KG1 (cell line): ENCODE measurements at regions not wholly inside any gene's neighbourhood (a gene's known extent, or its start where the extent isn't known, plus 50 kb on each side); places are given as distances from the start of the nearest gene placed in this dataset.
"Not testable (repeated sequence)": the region's sequence is repeated elsewhere in the genome, so short reads cannot be mapped to it uniquely, and the experiment has no call there.

ENCODE experiments used
- DNase-seq: peaks from one replicate; lab custom pipeline; 2025; lab: John Stamatoyannopoulos, UW

DNA sequence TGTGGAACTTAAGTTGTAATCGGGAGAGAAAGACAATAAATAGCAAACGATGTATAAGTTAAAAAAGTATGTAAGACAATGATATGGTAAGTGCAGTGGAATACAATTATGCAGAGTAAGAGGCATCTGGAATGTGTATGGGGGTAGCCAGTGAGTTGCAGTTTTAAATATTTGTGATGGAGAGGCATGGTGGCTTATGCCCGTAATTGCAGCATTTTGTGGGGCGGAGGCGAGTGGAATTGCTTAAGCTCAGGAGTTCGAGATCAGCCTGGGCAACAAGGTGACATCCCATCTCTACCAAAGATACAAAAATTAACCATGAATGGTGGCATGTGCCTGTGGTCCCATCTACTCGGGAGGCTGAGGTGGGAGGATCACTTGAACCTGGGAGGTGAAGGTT lies 52.5 kb upstream of the WDFY3 start:
- DNase-seq, result no peak

DNA sequence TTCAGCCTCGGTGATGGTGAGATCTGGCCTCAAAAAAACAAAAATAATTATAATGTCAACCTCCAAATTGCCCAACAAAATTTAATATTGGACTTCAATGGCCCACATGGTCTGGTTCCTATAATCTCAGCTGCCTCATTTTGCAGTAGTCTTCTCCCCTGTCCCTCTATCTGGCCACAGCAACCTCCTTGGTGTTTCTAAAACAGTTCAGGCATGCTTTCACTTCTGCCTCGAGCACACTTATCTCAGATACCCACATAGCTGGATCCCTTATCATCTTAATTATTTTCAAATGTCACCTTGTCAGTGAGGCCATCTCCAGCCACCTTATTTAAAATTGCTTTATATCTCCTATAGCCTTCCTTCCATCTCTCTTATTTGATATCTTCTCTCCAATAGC lies 52.9 kb upstream of the WDFY3 start:
- DNase-seq, result no peak

DNA sequence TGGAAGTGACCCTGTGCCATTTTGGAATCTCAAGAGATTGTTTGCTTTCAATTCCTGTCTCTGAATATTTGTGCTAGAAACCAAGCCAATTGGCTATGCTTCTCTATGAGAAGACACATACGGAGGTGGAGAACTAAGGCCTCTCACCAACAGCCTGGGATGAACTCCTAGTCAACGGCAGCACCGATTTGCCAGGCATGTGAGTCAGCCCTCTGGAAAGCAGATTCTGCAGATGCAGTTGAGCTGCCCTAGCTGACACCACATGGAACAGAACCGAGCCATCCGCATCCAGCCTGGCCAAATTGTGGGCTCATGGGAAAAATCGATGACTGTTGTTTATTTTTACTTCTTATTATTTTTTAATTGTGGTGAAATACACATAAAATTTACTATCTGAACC lies 58.2 kb upstream of the WDFY3 start:
- no peak for DNase-seq

DNA sequence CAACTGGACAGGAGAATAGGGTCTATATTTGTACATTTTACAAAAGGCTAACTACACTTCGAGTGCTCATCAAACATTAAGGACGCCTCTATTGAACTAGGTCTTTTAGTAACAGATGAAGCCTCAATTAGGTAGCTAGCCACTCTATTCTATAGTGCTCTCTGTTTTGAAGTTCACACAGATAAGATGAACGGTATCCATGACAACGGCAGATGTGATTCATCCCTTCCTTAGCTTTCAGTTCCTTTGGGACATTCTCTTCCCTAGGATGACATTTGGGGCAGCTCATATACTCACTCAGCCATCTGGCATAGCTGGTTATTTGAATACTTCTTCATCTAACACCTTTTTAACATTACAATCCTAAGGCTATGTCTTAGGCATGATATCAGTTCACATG lies 62.4 kb upstream of the WDFY3 start:
- DNase-seq, result no peak

DNA sequence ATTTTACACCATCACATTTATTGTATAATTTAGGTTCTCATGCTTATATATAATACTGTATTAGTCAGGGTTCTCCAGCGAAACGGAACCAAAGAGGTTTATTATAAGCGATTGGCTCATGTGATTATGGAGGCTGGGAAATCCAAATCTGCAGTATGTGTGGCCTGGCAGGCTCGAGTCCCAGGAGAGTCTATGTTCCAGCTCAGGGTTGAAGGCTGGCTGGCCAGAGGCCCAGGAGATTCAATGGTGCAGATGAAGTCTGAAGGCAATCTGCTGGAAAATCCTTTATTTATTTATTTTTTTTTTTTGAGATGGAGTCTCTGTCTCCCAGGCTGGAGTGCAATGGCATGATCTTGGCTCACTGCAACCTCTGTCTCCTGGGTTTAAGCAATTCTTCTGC lies 63.0 kb upstream of the WDFY3 start:
- DNase-seq, result no peak

DNA sequence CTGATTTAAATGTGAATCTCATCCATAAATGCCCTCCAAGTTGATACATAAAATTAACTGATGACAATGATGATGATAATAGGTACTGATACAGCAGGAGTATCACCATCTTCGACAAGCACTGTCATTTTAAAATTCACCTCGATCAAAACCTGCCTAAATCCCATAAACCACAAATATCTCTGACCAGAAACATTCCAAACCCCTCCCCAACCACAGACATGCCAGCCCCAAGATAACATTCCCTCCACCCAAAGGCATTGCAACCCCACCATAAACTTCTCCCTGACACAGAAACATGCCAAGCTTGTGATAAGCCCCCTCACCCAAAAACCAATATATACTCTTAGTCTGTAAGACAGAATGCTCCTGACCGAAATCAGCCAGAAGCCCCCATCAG lies 63.7 kb upstream of the WDFY3 start:
- DNase-seq, result no peak

DNA sequence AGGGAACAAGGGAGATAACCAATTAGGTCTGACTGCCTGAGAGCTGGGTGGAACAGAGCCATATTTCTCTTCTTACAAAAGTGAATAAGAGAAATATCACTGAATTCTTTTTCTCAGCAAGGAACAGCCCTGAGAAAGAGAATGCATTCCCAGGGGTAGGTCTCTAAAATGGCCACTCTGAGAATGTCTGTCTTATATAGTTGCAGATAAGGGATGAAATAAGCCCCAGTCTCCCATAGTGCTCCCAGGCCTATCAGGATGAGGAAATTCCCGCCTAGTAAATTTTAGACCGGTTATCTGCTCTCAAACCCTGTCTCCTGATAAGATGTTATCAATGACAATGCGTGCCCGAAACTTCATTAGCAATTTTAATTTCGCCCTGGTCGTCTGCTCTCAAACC lies 67.3 kb upstream of the WDFY3 start:
- not testable (repeated sequence) for DNase-seq

DNA sequence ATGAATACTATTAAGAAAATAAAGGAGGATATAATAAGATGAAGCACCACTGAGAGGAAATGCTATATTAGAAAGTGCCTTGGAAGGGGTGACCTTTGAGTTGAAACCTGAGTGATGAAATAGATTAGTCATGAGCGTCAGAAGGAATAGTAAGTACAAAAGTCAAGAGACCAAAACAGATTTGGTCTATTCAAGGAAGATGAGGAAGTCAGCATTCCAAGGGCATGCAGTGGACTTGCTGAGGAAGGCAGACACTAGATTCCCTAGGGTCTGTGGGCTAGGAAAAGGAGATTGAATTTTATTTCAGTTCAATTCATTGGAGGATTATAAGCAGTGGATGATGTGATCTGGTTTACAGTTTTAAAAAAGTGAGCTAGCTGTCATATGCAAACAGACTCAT lies 73.0 kb upstream of the WDFY3 start:
- DNase-seq, result no peak

DNA sequence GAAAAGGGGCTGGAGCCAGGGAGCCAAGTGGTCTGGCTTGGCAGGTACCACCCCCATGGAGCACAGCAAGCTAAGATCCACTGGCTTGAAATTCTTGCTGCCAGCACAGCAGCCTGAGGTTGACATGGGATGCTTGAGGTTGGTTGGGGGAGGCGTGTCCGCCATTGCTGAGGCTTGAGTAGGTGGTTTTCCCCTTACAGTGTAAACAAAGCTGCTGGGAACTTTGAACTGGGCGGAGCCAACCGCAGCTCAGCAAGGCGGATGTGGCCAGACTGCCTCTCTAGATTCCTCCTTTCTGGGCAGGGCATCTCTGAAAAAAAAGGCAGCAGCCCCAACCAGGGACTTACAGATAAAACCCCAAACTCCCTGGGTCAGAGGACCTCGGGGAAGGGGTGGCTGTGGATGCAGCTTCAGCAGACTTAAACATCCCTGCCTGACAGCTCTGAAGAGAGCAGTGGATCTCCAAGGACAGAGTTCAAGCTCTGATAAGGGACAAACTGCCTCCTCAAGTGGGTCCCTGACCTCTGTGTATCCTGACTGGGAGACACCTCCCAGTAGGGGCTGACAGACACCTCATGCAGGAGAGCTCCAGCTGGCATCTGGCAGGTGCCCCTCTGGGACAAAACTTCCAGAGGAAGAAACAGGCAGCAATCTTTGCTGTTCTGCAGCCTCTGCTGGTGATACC lies 77.5 kb upstream of the WDFY3 start:
- not testable (repeated sequence) for DNase-seq

DNA sequence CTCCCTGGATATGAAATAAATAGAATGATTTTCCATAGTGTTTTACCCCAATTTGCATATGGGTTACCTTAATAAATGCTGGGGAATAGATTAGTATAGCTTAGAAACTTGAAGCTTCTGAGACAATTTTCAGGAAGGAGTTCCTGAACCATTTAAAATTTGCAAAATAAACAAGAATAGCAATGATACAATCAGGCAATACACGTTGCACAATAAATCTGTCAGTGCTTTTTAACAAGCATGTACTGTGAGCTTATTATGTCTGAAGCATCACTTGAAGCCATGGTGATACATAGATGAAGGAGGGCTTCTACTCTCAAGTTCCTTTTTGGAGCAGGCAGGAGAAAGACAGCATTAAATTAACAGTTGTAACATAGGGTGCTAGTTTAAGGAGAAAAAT lies 84.2 kb upstream of the WDFY3 start:
- no peak for DNase-seq

DNA sequence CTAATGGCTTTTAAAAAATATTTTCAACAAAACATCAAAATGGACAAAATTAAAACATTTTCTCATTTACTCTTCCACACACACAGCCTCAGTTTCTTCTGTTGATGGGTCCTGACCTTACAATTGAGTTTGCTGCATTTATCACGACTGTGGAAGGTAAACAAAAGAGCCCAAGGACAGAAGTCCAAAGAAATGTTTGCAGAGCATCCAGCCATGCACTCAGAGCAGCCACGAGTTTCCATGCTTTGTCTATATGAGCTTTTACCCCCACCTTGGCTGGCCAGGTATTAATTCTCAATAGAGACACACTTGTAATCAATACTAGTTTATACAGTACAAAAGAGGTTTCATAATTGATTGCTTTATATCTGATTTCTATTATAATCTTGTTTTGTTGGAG lies 85.0 kb upstream of the WDFY3 start:
- DNase-seq, result no peak

DNA sequence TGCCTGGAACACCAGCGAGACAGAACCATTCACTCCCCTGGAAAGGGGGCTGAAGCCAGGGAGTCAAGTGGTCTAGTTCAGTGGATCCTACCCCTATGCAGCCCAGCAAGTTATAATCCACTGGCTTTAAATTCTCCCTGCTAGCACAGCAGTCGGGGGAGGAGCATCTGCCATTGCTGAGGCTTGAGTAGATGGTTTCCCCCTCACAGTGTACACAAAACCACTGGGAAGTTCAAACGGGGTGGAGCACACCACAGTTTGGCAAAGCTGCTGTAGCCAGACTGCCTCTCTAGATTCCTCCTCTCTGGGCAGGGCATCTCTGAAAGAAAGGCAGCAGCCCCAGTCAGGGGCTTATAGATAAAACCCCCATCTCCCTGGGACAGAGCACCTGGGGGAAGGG lies 88.4 kb upstream of the WDFY3 start:
- DNase-seq, result not testable (repeated sequence)

DNA sequence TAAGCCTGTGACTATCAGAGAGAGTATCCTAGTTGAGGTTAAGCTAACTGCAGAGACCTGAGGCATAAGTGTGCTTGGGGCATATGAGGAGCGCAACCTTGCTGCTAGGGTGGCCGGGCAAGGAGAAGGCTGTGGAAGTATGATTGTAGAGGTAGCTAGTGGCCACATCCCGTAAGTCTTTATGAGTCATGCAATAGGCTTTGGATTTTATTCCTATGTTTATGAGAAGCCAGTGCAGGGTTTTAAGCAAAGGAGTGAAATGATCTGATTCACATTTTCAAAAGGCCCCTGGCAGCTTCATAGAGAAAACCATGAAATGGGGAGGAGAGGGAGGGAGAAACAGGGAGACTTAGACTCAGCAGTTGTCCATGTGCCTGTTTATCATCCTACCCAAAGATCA lies 92.1 kb upstream of the WDFY3 start:
- no peak for DNase-seq

DNA sequence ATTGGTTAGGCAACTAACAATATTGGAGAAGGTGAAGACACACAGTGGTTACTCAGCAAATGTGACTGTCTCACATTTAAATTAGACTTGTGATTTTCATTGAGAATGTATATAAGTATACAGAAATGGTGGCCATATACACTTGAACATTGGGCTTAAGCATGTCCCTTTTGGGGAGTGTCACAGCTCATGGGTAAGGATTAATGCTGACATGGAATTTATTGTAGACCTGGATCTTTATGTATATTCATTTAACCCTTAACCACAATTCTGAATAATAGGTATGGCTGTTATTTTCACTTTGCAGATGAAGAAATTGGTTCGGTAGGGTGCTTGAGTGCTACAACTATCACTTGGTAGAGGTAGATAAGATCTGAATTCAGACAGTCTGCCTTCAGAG lies 95.5 kb upstream of the WDFY3 start:
- DNase-seq, result no peak

DNA sequence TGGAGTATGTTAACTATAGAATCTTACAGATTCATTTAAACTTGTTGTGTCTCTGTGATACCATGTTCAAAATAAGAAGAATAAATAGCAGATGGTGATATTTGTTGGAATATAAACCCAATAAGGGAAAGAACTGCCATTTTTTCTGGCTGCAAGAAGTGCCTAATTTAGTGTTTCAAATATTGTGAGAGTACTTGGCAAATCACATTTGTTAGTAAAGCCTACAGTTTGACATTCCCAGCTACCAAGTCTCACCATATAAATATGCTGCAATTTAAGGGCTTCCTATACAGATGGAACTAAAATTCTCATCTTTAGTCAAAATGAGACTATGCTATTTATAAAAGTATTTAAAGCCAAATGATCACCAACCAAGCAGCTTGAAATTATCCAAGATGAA lies 96.0 kb upstream of the WDFY3 start:
- no peak for DNase-seq

DNA sequence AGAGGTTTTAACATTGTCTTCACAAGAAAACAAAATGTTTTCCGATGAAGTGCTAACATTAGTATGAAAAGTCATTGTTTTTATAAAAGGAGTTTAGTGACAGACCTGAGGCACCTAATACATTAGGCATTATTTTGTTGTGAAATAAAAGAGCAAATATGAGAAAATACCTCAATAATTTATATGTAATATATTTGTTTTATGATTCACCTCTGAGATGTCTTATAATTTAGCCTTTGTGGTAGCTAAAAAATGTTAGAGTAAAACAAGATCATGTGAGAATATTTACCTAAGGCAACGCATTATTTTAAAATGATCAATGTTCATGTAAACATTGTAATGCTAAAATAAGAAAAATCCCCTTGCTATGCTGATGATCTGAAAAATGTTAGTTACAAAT lies 100.9 kb upstream of the WDFY3 start:
- DNase-seq, result no peak

DNA sequence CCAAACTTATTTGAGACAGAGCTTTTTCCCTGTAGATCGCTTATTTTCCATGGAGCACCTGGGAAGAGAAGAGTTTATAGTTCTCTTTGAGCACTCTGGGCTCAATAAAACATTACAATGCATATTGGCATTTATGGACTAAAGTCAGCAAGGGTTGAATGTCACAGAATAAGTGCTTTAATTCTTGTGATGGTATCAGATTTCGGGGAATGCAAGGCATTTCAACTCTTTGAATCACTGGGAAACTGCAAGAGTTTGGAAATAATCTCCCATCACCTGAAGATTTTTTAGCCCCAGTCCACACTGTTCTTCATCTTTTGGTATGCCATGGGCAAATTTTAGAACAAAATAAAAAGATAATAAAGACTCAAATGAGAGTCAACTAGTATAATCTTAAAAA lies 111.5 kb upstream of the WDFY3 start:
- DNase-seq, result no peak

DNA sequence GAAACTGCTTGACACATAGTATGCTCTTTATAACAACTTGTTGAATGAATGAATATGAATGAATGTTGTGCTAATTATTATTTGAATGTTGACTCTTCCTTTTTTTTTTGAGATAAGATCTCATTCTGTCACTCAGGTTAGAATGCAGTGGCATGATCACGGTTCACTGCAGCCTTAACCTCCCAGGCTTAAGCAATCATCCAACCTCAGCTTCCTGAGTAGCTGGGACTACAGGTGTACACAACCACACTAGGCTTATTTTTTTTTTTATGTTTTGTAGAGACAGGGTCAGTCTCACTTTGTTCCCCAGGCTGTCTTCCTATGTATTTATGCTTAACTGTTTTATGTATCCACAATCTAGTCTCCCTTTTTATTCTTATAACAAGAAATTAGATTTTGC lies 114.7 kb upstream of the WDFY3 start:
- no peak for DNase-seq

DNA sequence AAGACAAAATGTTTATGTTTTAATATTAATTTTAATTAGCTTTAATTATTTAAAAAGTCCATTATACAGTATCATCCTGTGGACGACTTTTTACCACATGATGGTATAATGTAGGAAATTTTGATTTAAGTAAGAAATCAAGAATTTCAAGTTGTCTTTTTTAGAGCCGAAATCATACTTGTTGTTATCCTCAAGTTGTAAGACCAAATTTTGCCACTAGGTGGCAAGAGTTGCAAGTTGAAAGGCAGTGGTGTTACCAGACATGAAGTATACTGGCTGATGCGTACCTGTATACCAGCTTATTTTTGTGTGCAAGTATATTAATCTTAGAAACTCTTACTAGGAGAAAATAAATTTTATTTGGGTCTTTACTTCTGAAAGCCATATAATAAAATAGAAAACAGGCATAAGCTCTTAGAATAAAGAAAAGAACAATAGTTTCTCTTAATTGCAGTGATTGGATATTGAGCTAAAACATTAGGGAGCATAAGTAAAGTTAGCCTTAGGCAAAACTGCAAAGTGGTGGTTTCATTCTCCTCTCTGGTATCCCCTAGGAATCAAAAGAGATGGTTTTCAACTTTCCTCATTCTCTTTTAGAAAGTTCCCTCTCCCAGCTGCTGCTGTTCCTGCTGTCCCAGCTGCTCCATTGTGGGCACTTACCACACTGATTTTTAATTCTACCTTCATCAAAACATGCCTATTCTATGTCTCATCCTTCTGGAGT lies 118.0 kb upstream of the WDFY3 start:
- DNase-seq, result peak; percentile 58

DNA sequence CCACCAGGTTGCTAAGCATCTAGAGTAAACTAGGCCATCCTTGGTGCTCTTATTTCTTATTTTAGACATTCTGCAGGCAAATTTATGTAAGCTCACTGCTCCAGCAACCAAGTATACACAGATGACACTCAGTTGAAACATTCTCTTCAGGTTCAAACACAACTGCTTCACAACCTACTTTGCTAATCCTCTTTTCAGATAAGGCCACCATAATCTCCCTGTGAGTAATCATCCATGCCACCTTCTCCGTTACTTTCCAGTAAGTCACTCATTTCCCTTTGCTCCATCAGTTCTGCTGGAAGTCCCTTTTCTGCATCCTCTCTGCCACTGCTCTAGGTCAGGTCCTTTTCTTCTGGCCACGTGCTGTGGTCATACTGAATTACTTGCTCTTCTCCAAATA lies 120.2 kb upstream of the WDFY3 start:
- DNase-seq, result no peak

DNA sequence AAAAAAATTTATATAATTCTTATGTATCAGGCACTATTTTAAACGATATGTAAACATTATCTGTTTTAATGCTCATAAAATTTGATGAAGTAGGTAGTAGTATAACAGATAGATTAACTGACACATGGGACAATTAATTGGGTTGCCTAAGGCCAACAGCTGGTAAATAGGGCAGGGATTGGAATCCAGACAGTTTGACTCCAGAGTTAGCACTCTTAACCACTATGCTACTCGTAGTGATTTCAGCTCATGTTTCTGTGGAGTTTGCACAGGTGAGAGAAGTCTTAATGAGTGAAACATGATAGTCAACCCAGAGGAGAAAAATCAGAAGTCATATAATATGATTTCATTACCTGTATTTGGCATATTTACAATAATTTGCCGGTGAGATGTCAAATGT lies 126.0 kb upstream of the WDFY3 start:
- no peak for DNase-seq

DNA sequence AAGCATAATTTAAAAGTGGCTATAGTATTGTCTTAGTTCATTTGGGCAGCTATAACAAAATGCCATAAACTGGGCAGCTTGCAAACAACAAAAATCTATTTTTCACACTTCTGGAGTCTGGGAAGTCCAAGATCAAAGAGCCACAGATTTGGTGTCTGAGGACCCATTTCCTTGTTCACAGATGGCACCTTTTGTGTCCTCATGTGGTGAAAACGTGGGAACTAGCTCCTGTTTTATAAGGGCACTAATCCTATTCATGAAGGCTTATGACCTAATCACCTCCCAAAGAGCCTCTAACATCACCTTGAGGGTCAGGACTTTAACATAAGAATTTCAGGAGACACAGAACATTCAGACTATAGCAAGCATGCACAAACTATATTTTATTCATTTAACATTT lies 126.5 kb upstream of the WDFY3 start:
- DNase-seq, result no peak

DNA sequence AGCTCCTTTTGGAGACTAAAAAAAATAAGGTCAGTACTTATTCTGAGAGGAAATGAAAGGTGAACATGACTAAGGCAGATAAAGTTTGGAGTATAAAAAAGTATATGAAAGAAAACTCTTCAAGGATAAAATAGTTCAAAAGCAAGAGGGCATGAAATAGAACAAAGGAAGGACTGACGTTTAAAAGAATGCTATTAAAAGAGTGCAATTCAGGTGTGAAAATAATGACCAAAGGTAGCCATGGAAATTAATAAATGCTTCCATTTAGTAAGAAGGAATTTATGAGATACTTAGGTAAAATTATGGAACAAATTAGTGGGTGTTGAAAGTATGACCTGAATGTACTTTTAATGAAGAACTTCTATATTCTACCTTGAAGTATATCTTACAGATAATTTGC lies 128.2 kb upstream of the WDFY3 start:
- DNase-seq, result no peak

DNA sequence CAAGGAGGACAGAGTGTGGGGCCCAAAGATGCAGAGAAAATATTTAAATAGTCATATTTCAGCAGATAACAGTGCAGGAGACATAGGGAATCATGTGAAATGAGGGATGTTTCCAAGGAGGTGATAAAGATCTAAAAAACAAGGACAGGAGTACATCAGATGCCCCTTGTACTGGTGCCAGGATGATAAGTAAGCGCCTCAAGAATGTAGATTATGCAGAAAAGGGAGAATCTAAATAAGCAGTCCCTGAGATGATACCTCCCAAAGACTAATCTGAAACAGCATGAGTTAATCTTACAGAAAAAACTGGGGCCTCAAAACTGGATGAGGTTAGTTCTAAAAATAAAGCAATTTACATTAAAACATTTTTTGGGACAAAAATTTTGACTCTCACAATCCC lies 136.1 kb upstream of the WDFY3 start:
- no peak for DNase-seq
